NCI-H187 treated with DMSO at 0.1 percent for 48 hours (cell line): ENCODE measurements at regions not wholly inside any gene's neighbourhood (a gene's known extent, or its start where the extent isn't known, plus 50 kb on each side); places are given as distances from the start of the nearest gene placed in this dataset.
"Not testable (repeated sequence)": the region's sequence is repeated elsewhere in the genome, so short reads cannot be mapped to it uniquely, and the experiment has no call there.

Experiments used
- DNase-seq: peaks from one replicate; lab custom pipeline; 2025; lab: John Stamatoyannopoulos, UW

- DNase-seq = no peak
Measured at GRCh38 chr15:36075333-36075732, 504.1 kb upstream of the CDIN1 start.

- no peak for DNase-seq
Measured at GRCh38 chr15:36079021-36079420, 500.4 kb upstream of the CDIN1 start.

- no peak for DNase-seq
Measured at GRCh38 chr15:36080759-36081158, 498.7 kb upstream of the CDIN1 start.

- DNase-seq = peak; percentile 44
Measured at GRCh38 chr15:36090286-36090946, 489.0 kb upstream of the CDIN1 start.

- no peak for DNase-seq
Measured at GRCh38 chr15:36106640-36107335, 472.6 kb upstream of the CDIN1 start.

GRCh38 chr15:36108541-36108940, 470.9 kb upstream of the CDIN1 start:
- DNase-seq = no peak

GRCh38 chr15:36109943-36110658, 469.3 kb upstream of the CDIN1 start:
- no peak for DNase-seq

GRCh38 chr15:36110659-36110993, 468.8 kb upstream of the CDIN1 start:
- no peak for DNase-seq

- no peak for DNase-seq
Measured at GRCh38 chr15:36117296-36117787, 462.1 kb upstream of the CDIN1 start.

- no peak for DNase-seq
Measured at GRCh38 chr15:36126194-36126593, 453.2 kb upstream of the CDIN1 start.

- no peak for DNase-seq
Measured at GRCh38 chr15:36130641-36131310, 448.6 kb upstream of the CDIN1 start.

- DNase-seq = no peak
Measured at GRCh38 chr15:36133742-36134141, 445.7 kb upstream of the CDIN1 start.

- DNase-seq = no peak
Measured at GRCh38 chr15:36136049-36136448, 443.4 kb upstream of the CDIN1 start.

GRCh38 chr15:36152936-36153335, 426.5 kb upstream of the CDIN1 start:
- DNase-seq = no peak

- no peak for DNase-seq
Measured at GRCh38 chr15:36156879-36157427, 422.5 kb upstream of the CDIN1 start.

GRCh38 chr15:36160351-36160750, 419.1 kb upstream of the CDIN1 start:
- no peak for DNase-seq

- no peak for DNase-seq
Measured at GRCh38 chr15:36161108-36161507, 418.3 kb upstream of the CDIN1 start.

- DNase-seq = no peak
Measured at GRCh38 chr15:36161771-36162212, 417.6 kb upstream of the CDIN1 start.

- DNase-seq = not testable (repeated sequence)
Measured at GRCh38 chr15:36163983-36164382, 415.4 kb upstream of the CDIN1 start.

- DNase-seq = no peak
Measured at GRCh38 chr15:36172955-36173354, 406.5 kb upstream of the CDIN1 start.

- no peak for DNase-seq
Measured at GRCh38 chr15:36175186-36175740, 404.2 kb upstream of the CDIN1 start.
